DND-41 (cell line): ENCODE measurements at regions not wholly inside any gene's neighbourhood (a gene's known extent, or its start where the extent isn't known, plus 50 kb on each side); places are given as distances from the start of the nearest gene placed in this dataset.

ENCODE experiments used
- CTCF ChIP-seq: IDR thresholded peaks from 2 replicates; pipeline ENCODE4 v1.5.1; 2012; ENCODE audit warnings: borderline replicate concordance, low read length, moderate library complexity, mild to moderate bottlenecking; ENCODE audit not compliant: poor library complexity, severe bottlenecking; ENCODE audit errors: extremely low read depth
- EZH2 ChIP-seq: IDR thresholded peaks from 3 replicates; pipeline ENCODE4 v1.6.1; 2012; ENCODE audit warnings: borderline replicate concordance, low read depth, mild to moderate bottlenecking, moderate library complexity, low read length, inconsistent platforms; ENCODE audit not compliant: severe bottlenecking

- TF ChIP-seq CTCF, result no peak
- no peak for TF ChIP-seq EZH2
Observed at GRCh38 chr4:43987331-43987944, 461.2 kb downstream of the KCTD8 start.
